ENCODE measurements at regions not wholly inside any gene's neighbourhood (a gene's known extent, or its start where the extent isn't known, plus 50 kb on each side); places are given as distances from the start of the nearest gene placed in this dataset.

- no peak for DNase-seq (ENCODE audit: extremely low spot score in 2 of 2)
- Histone ChIP-seq H3K36me3 (no peaks in the 10 kb centered on the region), H3K9me3 (no peaks in the 10 kb centered on the region), H3K4me3 (no peak overlapping the region), H3K27me3 (no peaks in the 10 kb centered on the region), H3K27ac (no peak overlapping the region), H3K4me1 (peaks cover 11% of the 10 kb centered on the region)
- intact Hi-C loops (cut with DNase I): no loop called here
- TF ChIP-seq, protein P1, sequence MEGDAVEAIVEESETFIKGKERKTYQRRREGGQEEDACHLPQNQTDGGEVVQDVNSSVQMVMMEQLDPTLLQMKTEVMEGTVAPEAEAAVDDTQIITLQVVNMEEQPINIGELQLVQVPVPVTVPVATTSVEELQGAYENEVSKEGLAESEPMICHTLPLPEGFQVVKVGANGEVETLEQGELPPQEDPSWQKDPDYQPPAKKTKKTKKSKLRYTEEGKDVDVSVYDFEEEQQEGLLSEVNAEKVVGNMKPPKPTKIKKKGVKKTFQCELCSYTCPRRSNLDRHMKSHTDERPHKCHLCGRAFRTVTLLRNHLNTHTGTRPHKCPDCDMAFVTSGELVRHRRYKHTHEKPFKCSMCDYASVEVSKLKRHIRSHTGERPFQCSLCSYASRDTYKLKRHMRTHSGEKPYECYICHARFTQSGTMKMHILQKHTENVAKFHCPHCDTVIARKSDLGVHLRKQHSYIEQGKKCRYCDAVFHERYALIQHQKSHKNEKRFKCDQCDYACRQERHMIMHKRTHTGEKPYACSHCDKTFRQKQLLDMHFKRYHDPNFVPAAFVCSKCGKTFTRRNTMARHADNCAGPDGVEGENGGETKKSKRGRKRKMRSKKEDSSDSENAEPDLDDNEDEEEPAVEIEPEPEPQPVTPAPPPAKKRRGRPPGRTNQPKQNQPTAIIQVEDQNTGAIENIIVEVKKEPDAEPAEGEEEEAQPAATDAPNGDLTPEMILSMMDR (IDR thresholded peaks at IDR 0.05): no peak
- TF ChIP-seq POLR2A (IDR thresholded peaks at IDR 0.05) (no peak), POLR2AphosphoS5 (IDR thresholded peaks at IDR 0.05; ENCODE audit: insufficient read depth in 1 of 2, low read depth in 1 of 2) (no peak)
Observed at GRCh38 chr21:15151385-15152103, 86.7 kb upstream of the NRIP1 start.

DNA sequence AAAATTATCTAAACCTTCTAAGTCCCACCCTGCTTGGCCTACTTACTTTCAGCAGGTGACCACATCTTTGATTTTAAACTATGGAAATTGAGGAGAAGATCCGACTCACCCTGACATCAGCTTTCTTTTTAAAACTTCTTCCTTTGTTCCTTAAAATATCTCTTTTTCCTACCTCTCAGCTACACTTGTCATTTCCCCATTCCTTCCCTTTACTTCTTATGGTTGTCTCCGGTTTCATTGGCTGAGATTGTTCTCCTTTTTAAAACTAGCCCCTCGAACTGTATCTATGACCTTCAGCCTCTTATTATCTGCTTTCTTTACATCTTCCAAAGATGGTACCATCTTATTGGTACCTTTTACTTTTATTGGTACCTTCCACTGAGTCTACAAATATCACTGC, 87.8 kb upstream of the NRIP1 start:
- Histone ChIP-seq H3K36me3 (no peaks in the 10 kb centered on the region), H3K9me3 (no peaks in the 10 kb centered on the region), H3K27ac (no peak overlapping the region), H3K4me3 (no peak overlapping the region), H3K27me3 (no peaks in the 10 kb centered on the region), H3K4me1 (peaks cover 7% of the 10 kb centered on the region)
- DNase-seq (ENCODE audit: extremely low spot score in 2 of 2): no peak
- TF ChIP-seq, protein P1 (IDR thresholded peaks at IDR 0.05): no peak
- no peak for TF ChIP-seq POLR2A (IDR thresholded peaks at IDR 0.05)
- TF ChIP-seq POLR2AphosphoS5 (IDR thresholded peaks at IDR 0.05; ENCODE audit: insufficient read depth in 1 of 2, low read depth in 1 of 2): no peak
- intact Hi-C loops (cut with DNase I): no loop called here

- Histone ChIP-seq H3K9me3 (no peaks in the 10 kb centered on the region), H3K27ac (no peak overlapping the region), H3K36me3 (no peaks in the 10 kb centered on the region), H3K4me3 (no peak overlapping the region), H3K4me1 (no peaks in the 10 kb centered on the region), H3K27me3 (no peaks in the 10 kb centered on the region)
- TF ChIP-seq POLR2A (IDR thresholded peaks at IDR 0.05): no peak
- no peak for TF ChIP-seq POLR2AphosphoS5 (IDR thresholded peaks at IDR 0.05; ENCODE audit: insufficient read depth in 1 of 2, low read depth in 1 of 2)
- TF ChIP-seq, protein P1 (IDR thresholded peaks at IDR 0.05): no peak
- no peak for DNase-seq (ENCODE audit: extremely low spot score in 2 of 2)
- intact Hi-C loops (cut with DNase I): no loop called here
Observed at GRCh38 chr21:15159382-15160020, 94.7 kb upstream of the NRIP1 start.

DNA sequence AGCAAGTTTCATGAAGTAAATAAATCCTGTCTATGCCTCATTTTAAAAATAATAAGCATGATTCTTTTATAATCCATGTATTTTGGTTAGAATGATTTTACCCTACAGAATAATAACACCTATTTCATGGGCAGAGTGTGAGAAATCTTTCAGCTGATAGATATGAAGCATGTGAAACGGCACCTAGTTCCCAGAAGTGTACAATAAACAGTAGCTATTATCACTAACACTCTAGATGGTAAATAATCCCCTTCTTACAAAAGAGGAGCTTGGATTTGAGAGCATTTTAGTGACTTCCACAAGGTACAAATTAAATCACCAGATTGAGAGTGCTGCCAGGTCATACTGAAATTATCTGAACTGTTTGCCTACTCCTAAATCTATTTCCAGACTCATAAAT, 95.3 kb upstream of the NRIP1 start:
- DNase-seq (ENCODE audit: extremely low spot score in 2 of 2): no peak
- Histone ChIP-seq H3K9me3 (no peaks in the 10 kb centered on the region), H3K4me3 (no peak overlapping the region), H3K36me3 (no peaks in the 10 kb centered on the region), H3K27me3 (no peaks in the 10 kb centered on the region), H3K27ac (no peak overlapping the region), H3K4me1 (no peaks in the 10 kb centered on the region)
- intact Hi-C loops (cut with DNase I): no loop called here
- no peak for TF ChIP-seq POLR2AphosphoS5 (IDR thresholded peaks at IDR 0.05; ENCODE audit: insufficient read depth in 1 of 2, low read depth in 1 of 2)
- TF ChIP-seq, protein P1 (IDR thresholded peaks at IDR 0.05): no peak

GRCh38 chr21:15162921-15163320, 98.1 kb upstream of the NRIP1 start:
- no peaks in the 10 kb centered on the region for H3K36me3 ChIP-seq
- no peak overlapping the region for H3K27ac ChIP-seq
- H3K9me3 ChIP-seq: no peaks in the 10 kb centered on the region
- TF ChIP-seq POLR2A (IDR thresholded peaks at IDR 0.05): no peak
- TF ChIP-seq POLR2AphosphoS5 (IDR thresholded peaks at IDR 0.05; ENCODE audit: insufficient read depth in 1 of 2, low read depth in 1 of 2): no peak
- TF ChIP-seq, protein P1 (IDR thresholded peaks at IDR 0.05): no peak
- no peak for DNase-seq (ENCODE audit: extremely low spot score in 2 of 2)
- intact Hi-C loops (cut with DNase I): no loop called here
- no peak overlapping the region for H3K4me3 ChIP-seq
- no peaks in the 10 kb centered on the region for H3K27me3 ChIP-seq
- no peaks in the 10 kb centered on the region for H3K4me1 ChIP-seq

Data from vagina (tissue), 2 donors.